ENCODE measurements at regions not wholly inside any gene's neighbourhood (a gene's known extent, or its start where the extent isn't known, plus 50 kb on each side); places are given as distances from the start of the nearest gene placed in this dataset.

DNA sequence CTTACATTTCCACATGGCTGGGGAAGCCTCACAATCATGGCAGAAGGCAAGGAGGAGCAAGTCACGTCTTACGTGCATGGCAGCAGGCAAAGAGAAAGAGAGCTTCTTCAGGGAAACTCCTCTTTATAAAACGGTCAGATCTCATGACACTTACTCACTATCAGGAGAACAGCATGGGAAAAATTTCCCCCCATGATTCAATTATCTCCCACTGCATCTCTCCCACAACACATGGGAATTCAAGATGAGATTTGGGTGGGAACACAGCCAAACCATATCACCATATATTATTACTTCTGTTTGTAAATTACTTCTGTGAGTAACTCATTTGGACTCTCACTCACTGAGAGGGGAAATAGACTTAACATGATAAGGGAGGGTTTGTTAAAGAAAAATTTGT, 1496.8 kb upstream of the TMEM132C start:
- DNase-seq (ENCODE audit: low spot score), result no peak

DNA sequence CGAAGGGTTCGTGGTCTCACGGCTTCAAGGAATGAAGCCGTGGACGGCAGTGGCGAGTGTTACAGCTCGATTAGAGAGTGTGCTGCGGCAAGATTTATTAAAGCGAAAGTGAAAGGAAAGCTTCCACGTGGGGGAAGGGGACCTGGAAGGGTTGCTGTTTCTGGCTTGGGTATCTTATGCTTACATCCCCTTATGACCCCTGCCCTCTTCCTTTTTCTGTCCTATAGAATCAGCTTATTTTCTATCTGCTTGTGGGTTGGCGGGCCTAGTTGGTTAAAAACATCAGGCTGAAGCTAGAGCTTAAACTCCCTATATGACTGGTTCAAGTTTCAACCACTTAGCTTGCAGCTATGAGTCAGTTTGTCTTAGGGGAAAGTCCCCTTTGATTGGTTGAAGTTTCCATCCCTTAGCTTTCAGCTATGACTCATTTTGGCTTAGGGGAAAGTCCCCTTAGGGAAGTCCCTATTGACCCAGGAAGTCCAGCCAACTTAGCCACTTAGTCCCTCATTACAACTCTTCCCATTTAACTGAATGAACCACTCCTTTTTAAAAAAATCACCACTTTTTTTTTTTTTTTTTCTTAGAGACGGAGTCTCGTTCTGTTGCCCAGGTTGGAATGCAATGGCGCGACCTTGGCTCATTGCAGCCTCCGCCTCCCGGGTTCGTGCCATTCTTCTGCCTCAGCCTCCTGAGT, 1494.7 kb upstream of the TMEM132C start:
- no peak for DNase-seq (ENCODE audit: low spot score)

DNA sequence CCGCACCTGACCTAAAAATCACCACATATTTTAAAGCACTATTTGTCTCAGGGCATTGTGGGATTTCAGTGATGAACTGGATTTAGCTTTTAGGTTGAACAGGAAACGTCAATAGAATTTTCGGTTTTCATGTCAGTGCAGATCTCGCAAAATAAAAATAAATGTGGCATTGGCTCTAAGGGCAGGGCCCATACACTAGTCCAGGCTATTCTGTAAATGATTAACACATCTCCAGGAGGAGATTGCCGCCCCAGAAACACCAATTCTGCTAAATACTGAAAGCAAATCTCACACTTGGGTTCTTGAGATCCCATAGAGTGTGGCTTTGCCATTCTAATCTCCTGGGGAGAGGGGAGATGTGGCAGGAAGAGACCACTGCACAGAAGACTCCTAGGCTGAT, 1494.0 kb upstream of the TMEM132C start:
- DNase-seq (ENCODE audit: low spot score), result no peak

DNA sequence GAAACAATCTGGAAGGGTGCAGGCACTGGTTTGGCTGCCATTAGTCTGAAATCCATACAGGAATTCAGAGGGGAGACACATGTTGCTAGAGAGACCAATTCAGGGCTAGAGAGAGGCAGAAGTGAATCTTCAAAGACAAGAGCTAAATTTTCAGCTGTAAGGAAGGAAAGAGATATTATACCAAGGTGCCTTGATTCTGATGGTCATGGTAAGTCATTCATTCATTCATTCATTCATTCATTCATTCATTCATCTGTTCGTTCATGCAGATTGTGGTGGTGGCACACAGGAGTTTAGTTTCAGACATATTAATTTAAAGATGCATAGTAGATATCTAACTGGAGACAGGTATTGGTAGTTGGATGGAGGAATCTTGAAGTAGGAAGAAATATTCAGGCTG, 1493.5 kb upstream of the TMEM132C start:
- no peak for DNase-seq (ENCODE audit: low spot score)

DNA sequence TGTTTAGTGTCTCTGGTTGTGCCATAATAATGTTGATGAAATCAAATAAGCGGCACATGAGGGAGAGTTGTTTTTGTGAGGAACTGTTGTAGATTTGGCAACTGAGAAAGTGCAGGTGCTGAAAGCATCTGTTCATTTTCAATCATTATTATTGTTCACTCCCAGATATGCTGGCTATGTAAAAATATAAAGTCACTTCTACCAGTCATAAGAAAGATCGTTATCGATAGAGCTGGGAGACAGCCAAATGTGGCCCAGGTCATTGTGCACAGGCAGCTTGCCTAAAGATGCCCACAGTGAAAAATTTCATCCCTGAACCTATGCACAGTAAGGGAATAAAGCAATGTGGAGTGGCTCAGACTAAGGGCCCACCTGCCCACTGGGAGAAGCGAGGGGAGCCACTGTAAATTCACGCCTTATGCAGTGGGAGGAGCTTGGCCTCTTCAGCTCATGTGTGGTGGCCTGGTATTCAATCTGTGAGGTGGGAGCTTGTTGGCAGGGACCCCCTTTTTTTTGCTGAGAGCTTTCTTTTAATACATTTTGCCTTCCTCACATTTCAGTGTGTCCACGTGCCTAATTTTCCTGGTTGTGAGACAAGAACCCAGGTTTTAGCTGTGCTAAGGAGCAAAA, 1490.8 kb upstream of the TMEM132C start:
- DNase-seq (ENCODE audit: low spot score), result no peak

DNA sequence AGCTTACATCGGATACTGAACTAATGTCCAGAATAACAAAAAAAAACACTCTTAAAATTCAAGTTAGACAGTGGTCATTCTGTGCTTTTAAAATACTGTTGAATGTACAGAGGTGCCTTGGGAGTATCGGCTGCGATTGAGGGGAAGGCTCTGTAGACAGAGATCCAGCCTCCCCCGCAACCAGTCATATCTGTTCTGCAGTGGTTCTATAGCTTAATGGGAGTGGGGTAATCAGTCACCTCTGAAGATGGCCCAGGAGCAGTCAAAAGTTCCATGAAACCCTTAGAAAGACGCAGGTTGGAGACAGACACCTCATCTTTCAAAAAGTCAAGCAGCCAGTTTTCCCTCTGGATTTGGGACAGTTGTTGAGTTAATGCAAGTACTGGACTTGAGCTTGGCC, 1486.6 kb upstream of the TMEM132C start:
- DNase-seq (ENCODE audit: low spot score), result no peak

DNA sequence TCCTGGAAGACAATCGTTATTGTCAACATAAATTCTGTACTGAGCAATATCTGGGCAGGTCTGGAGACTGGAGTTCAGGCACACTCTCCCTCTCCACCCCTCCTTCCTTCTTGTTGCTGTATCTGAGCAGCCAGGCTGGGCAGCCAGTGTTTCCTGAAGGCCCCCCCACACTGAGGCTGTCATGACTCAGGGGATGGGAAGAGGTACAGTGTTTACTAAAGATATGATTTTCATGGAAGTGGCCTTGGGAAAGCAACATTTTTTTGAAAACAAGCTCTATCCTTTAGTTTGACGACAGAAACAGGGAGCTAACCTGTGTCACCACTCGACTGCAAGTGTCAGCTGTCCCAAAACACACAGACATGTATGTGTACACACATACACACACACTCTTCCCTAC, 1485.4 kb upstream of the TMEM132C start:
- no peak for DNase-seq (ENCODE audit: low spot score)

DNA sequence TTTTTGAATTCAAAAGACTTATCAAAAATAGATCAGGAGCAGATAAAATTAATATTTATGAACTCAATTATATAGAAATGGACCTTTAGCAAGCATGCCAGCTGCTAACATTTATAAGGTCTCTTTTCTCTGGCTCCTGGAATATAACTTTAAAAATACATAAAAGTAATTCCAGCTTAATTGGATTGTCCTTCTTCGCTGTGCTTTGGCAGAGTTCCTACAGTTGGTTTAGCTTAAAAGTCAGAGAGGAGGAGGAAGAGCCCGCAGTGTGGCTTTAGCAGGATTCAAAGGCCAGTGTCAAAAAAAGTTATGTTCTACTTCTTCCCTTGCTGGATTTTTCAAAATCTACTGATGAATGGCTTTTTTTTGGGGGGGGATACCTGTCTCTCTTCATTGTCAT, 1484.9 kb upstream of the TMEM132C start:
- DNase-seq (ENCODE audit: low spot score), result no peak

DNA sequence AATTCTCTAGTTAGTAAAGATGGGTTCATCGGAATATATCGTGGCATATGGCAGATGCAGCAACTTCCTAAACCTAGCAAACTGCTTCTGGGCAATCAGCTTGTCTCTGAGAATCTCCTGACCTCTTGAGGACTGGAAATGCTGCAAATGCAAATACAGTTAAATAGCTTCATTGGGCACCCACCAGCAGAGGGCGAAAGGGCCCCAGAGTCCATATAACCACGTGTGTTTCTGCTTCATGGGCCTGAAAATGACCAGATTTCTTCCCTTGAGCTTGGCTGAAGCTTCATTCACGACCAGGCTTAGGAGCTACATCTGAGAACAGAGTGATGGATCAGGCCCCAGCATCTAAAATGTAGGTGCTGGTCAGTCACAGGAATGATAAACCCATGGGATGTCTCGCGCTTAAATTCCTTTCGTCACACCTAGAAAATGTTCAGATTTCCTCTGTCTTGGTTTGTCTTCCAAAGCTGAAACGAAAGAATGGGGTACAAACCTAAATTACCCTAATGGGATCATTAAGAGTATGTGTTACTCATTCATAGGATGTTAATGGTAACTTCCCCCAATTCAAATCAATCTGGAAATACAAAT, 1482.5 kb upstream of the TMEM132C start:
- peak; percentile 6 for DNase-seq (ENCODE audit: low spot score)

DNA sequence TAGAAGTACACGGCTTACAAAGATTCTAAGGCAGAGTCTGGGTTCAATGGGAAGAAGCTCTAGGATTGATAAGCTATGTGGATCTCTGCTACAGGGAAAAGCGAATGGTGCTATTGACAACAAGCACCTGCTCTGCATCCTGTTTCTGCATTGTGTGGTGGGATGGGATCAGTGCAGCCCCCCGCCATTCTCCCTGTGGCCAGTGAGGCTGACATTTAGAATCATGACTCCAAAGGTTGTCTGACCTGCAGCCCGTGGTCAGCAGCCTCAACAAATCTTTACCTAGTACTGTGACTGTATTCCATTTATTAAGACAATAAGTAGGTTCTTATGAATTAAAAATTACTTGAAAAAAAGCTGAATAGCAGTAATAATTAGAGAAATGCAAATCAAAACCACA, 1477.0 kb upstream of the TMEM132C start:
- DNase-seq (ENCODE audit: low spot score), result no peak

DNA sequence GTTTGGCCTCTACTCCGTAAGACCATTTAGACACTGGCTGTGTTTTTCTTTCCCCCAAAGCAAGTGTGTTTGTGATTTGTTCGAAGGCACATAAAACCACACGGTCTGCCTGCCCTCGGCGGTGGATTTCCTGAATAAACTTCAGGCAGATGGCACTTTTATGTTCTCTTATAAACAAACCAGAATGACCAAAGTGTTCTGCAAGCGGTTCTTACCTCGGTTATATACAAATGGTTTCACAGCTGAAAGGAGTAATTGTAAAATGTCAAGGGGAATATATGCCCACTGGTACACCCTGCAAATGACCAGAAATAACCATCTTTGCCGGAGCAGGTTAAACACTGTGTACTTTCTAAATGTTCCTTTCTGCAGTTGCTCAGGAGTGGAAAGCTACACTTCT, 1475.8 kb upstream of the TMEM132C start:
- no peak for DNase-seq (ENCODE audit: low spot score)

DNA sequence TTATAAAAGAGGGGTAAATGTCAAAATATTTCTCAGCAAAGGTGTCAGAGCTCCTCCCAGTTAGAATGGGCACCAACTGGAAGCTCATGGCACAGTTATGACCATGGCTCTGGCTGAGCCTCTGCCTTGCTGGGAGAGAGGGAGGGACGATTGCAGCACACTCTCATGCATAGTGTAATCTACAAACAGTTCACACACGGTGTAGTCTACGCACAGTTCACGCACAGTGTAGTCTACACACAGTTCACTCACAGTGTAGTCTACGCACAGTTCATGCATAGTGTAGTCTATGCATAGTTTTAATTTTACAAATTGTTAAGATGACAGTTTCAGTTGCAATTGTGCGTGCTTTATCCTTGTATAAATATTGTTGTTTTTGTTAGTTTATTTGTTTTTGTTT, 1474.6 kb upstream of the TMEM132C start:
- DNase-seq (ENCODE audit: low spot score), result no peak

DNA sequence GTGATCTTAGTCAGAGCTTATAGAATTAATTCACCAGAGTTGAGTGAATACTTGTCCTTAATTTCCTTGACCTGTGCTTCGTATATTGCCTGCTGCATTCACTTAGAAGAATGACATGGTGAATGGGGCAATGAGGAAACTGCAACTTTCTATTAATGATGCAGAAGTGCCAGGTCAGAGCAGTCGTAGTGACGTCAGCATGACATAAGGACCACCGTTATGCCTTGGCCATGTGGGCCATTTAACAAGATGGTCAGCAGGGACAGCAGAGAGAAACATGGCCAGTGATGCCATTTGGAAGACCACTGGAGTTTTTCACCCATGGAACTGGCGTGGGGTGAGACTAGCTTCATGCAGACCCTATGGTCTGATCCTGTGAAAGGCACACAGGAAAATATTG, 1469.4 kb upstream of the TMEM132C start:
- no peak for DNase-seq (ENCODE audit: low spot score)

DNA sequence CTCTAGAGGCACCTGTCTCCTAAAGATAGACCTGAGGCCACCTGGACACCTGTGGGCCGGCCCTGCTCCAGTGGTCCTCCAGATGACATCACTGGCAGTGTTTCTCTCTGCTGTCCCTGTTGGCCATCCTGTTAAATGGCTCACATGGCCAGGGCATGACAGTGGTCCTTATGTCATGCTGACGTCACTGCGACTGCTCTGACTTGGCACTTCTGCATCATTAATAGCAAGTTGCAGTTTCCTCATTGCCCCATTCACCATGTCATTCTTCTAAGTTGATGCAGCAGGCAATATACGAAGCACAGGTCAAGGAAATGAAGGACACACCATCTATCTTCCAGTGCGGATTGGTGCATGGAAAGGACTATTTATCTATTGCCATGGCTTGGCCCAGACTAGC, 1468.5 kb upstream of the TMEM132C start:
- no peak for DNase-seq (ENCODE audit: low spot score)

DNA sequence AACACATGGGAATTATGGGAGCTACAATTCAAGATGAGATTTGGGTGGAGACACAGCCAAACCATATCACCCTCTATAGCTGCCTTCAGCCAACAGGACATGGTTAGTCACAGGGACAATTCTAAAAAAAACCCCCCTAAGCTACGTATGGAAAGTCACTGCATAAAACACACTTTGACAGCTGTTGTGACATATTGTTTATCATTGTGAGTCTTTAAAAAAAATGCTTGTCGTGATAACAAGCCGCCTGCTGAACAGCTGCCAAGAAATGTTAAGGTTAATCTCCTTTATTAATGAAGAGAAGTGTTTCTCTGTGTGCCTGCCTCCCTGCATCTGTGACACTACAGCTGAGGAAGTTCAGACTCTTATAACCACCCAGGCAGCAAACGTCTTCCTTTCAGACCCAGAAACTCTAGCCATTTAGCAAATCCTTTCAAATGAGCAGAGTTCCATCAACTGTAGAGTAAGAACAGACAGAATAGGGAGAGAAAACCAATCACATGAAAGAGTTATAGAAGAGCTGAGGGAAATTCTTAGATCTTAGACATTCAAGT, 1459.6 kb upstream of the TMEM132C start:
- no peak for DNase-seq (ENCODE audit: low spot score)

DNA sequence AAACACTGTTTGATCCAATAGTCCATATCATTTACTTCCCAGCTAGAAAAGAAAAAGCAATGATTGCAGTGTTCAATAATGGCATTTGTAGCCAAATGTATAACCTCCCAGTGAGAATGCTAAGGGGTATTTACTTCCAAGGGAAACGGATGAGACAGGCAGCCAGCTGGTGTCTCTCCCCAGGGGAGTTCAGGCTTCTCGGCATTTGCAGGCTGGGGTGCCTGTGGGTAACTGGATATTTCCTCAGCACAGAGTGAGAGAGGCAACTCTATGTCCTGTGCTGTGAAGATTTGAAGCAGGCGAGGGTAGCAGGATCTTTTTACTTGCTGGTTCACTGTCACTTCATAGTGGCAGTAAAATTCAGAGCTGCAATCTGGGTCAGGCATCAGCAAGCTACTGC, 1455.6 kb upstream of the TMEM132C start:
- DNase-seq (ENCODE audit: low spot score), result no peak

DNA sequence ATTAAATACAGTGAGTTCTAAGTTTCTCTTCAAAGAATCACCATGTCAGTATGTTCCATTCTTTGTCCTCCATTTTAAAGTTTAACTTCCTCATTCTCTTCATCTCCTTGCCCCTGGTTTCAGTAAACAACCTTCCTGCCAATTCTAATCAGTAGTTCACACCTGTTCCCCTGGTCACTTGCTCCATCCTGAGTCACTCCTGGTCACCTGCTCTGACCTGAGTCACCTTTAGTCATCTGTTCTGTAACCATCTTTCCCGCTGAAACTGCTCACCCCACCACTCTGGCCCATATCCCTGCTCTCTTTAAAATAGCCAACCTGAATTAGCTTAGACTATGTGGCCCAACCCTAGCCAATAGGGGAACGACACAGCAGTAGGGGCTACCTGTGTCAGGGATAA, 1447.4 kb upstream of the TMEM132C start:
- no peak for DNase-seq (ENCODE audit: low spot score)

DNA sequence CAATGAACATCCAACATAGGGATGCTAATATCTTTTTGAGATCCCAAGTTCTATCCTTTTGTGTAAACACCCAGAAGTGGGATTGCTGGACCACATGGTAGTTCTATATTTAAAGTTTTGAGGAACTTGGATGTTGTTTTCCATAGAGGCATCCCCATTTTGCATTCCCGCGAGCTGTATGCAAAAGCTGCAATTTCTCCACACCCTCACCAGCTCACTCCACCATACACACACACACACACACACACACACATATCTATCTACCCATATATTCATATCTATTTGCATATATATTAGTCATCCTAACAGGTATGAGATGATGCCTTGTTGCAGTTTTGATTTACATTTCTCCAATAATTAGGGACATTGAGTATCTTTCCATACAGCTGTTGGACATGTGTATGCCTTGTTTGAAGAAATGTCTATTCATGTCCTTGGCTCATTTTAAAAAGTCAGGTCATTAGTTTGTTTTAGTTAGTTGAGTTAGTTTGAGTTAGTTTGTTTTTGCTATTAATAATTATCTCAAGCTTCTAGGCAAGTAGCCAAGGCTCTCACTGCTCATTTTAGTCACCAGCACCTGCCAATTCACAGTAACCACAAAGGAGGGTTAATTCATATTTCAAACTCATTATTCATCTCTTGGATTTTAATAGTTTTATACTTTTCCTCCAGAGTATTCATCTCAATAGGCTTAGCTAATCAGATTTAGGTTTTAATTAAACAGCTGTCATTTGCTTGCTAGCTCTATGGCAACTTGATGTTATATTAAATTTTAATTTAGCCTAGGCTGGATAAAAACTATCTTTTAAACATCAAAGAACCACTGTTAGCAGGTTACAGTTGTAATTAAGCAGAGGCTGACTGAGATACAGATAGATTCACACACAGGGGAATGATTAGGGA, 1435.9 kb upstream of the TMEM132C start:
- no peak for DNase-seq (ENCODE audit: low spot score)

DNA sequence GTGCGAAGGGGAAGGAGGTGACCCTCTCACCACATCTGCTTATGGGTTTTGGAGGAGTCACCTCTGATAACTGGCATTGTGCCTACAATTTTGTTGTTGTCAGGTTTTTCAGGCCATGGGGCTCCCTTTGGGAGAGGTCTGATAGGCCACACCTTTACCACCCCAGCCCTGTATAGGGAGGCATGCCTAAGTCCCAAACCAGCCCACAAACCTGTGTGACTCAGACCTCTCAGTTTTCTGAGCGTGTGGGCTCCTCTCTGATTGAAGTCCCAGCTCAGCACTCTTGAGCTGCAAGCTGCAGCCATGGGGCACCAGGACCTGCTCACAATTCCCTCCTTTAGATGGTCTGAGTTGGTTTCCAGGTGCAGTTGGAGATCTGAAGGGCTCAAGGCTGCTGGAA, 1429.3 kb upstream of the TMEM132C start:
- no peak for DNase-seq (ENCODE audit: low spot score)

DNA sequence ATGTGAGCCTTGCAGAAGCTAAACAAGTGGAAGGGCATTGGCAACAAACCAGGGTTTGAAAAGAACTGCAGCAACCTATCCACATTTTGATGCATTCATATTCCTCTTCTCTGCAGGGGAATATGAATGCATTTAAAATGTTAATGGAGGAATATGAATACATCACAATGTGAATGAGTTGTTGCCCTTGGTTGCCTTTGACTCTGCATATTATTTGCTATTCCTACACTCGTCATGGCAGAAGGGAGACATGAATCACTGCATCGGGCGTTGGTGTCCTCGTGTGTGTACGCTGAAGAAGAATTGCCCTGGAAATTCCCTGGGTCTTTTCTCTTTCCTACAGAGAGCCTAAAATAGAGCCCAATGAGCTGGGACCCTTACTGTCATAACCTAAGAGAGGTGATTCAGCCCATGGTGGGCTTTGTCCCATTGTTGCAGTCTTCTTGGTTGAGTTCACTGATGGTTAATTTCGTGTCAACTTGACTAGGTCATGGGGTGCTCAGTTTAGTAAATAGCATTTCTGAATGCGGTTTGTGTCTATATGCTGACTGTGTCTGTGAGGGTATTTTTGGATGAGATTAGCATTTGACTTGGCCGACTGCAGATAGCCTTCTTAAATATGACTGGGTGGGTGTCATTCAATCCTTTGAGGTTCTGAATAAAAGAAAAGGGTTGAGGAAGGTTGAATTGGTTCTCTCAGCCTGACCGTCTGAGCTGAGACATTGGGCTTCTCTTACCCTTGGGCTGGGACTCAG, 1422.9 kb upstream of the TMEM132C start:
- DNase-seq (ENCODE audit: low spot score), result no peak

DNA sequence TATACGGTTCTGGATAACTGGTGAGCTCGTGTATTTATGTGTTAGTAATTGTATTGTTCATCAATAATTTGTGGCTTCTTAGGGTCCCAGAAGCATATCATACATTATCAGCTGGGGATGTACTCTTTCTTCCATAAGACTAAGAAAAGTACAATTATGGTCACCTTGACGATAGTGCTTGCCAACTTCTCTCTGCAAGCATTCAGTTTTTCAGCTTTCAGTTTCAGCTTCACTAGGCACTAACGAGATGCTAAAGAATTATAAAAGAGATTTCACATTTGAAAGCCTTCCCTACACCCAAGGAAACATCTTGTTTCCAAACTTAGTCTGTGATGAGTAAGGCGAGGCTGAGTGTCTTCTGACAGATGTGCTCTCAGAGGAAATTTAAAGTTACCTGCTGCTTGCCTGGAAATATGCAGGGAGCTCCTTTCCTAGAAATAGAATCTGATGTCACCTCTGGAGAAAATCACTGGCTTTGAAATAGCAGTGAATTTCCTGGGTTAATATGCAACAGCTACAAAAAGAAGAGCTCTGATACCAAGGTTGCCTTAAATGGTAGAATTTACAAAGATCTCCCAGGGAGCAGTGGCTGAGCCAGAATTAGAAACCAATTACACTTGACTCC, 1419.9 kb upstream of the TMEM132C start:
- no peak for DNase-seq (ENCODE audit: low spot score)

All from AG08396 (cell line).